ENCODE measurements at regions not wholly inside any gene's neighbourhood (a gene's known extent, or its start where the extent isn't known, plus 50 kb on each side); places are given as distances from the start of the nearest gene placed in this dataset.

- Histone ChIP-seq H3K4me2 (ENCODE audit: low read length) (no peak overlapping the region), H3K9me3 (ENCODE audit: insufficient read depth, low read depth, low read length) (no peaks in the 10 kb centered on the region), H3K79me2 (ENCODE audit: insufficient read depth, low read length) (no peaks in the 10 kb centered on the region), H3K4me3 (ENCODE audit: insufficient read depth, low read depth, low read length) (no peak overlapping the region), H3K27ac (ENCODE audit: low read depth, low read length) (no peak overlapping the region), H3K4me1 (ENCODE audit: insufficient read depth, low read length) (no peaks in the 10 kb centered on the region), H3K9ac (ENCODE audit: low read length) (no peak overlapping the region), H2AFZ (ENCODE audit: low read depth, low read length) (no peak overlapping the region), H4K20me1 (ENCODE audit: insufficient read depth, low read length) (no peaks in the 10 kb centered on the region), H3K27me3 (ENCODE audit: insufficient read depth, low read length) (no peaks in the 10 kb centered on the region), H3K36me3 (ENCODE audit: insufficient read depth, low read length) (no peaks in the 10 kb centered on the region)
- Mint-ChIP-seq H3K4me3 (ENCODE audit: unreplicated experiment) (no peak overlapping the region), H3K27me3 (ENCODE audit: low read depth, unreplicated experiment) (no peaks in the 10 kb centered on the region), H3K4me1 (ENCODE audit: low read depth, unreplicated experiment) (no peaks in the 10 kb centered on the region), H3K36me3 (ENCODE audit: low read depth, unreplicated experiment) (peaks cover 2% of the 10 kb centered on the region), H3K27ac (ENCODE audit: unreplicated experiment) (no peak overlapping the region), H3K9me3 (ENCODE audit: unreplicated experiment) (peaks cover 16% of the 10 kb centered on the region)
- FAIRE-seq (no peak), DNase-seq (ENCODE audit: low read depth) (no peak)
- TF ChIP-seq, protein P1, sequence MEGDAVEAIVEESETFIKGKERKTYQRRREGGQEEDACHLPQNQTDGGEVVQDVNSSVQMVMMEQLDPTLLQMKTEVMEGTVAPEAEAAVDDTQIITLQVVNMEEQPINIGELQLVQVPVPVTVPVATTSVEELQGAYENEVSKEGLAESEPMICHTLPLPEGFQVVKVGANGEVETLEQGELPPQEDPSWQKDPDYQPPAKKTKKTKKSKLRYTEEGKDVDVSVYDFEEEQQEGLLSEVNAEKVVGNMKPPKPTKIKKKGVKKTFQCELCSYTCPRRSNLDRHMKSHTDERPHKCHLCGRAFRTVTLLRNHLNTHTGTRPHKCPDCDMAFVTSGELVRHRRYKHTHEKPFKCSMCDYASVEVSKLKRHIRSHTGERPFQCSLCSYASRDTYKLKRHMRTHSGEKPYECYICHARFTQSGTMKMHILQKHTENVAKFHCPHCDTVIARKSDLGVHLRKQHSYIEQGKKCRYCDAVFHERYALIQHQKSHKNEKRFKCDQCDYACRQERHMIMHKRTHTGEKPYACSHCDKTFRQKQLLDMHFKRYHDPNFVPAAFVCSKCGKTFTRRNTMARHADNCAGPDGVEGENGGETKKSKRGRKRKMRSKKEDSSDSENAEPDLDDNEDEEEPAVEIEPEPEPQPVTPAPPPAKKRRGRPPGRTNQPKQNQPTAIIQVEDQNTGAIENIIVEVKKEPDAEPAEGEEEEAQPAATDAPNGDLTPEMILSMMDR (IDR thresholded peaks at IDR 0.05; ENCODE audit: insufficient read depth, low read depth, low read length): no peak
- no peak for TF ChIP-seq EZH2 (IDR thresholded peaks at IDR 0.05; ENCODE audit: insufficient read depth, low read length)
Observed at GRCh38 chr2:219820767-219821166, 193.3 kb downstream of the SLC4A3 start.

- no peaks in the 10 kb centered on the region for H3K4me1 Mint-ChIP-seq (ENCODE audit: low read depth, unreplicated experiment)
- Histone ChIP-seq H3K36me3 (ENCODE audit: insufficient read depth, low read length) (no peaks in the 10 kb centered on the region), H3K4me3 (ENCODE audit: insufficient read depth, low read depth, low read length) (no peak overlapping the region), H4K20me1 (ENCODE audit: insufficient read depth, low read length) (no peaks in the 10 kb centered on the region), H3K9ac (ENCODE audit: low read length) (no peak overlapping the region), H3K4me1 (ENCODE audit: insufficient read depth, low read length) (no peaks in the 10 kb centered on the region), H3K79me2 (ENCODE audit: insufficient read depth, low read length) (no peaks in the 10 kb centered on the region), H3K27ac (ENCODE audit: low read depth, low read length) (no peak overlapping the region), H3K4me2 (ENCODE audit: low read length) (no peak overlapping the region), H3K27me3 (ENCODE audit: insufficient read depth, low read length) (no peaks in the 10 kb centered on the region), H3K9me3 (ENCODE audit: insufficient read depth, low read depth, low read length) (no peaks in the 10 kb centered on the region), H2AFZ (ENCODE audit: low read depth, low read length) (no peak overlapping the region)
- no peak for TF ChIP-seq EZH2 (IDR thresholded peaks at IDR 0.05; ENCODE audit: insufficient read depth, low read length)
- TF ChIP-seq, protein P1 (IDR thresholded peaks at IDR 0.05; ENCODE audit: insufficient read depth, low read depth, low read length): no peak
- no peak overlapping the region for H3K27ac Mint-ChIP-seq (ENCODE audit: unreplicated experiment)
- no peak for DNase-seq (ENCODE audit: low read depth)
- no peaks in the 10 kb centered on the region for H3K27me3 Mint-ChIP-seq (ENCODE audit: low read depth, unreplicated experiment)
- no peaks in the 10 kb centered on the region for H3K36me3 Mint-ChIP-seq (ENCODE audit: low read depth, unreplicated experiment)
- no peak for FAIRE-seq
- H3K4me3 Mint-ChIP-seq (ENCODE audit: unreplicated experiment): no peak overlapping the region
- peaks cover 10% of the 10 kb centered on the region for H3K9me3 Mint-ChIP-seq (ENCODE audit: unreplicated experiment)
Observed at GRCh38 chr2:219823574-219823973, 196.1 kb downstream of the SLC4A3 start.

- Histone ChIP-seq H2AFZ (ENCODE audit: low read depth, low read length) (no peak overlapping the region), H3K4me2 (ENCODE audit: low read length) (no peak overlapping the region), H3K79me2 (ENCODE audit: insufficient read depth, low read length) (no peaks in the 10 kb centered on the region), H3K27ac (ENCODE audit: low read depth, low read length) (no peak overlapping the region), H3K27me3 (ENCODE audit: insufficient read depth, low read length) (no peaks in the 10 kb centered on the region), H3K4me3 (ENCODE audit: insufficient read depth, low read depth, low read length) (no peak overlapping the region), H3K36me3 (ENCODE audit: insufficient read depth, low read length) (no peaks in the 10 kb centered on the region), H3K4me1 (ENCODE audit: insufficient read depth, low read length) (no peaks in the 10 kb centered on the region), H3K9ac (ENCODE audit: low read length) (no peak overlapping the region), H3K9me3 (ENCODE audit: insufficient read depth, low read depth, low read length) (no peaks in the 10 kb centered on the region), H4K20me1 (ENCODE audit: insufficient read depth, low read length) (no peaks in the 10 kb centered on the region)
- Mint-ChIP-seq H3K9me3 (ENCODE audit: unreplicated experiment) (peaks cover 1% of the 10 kb centered on the region), H3K27ac (ENCODE audit: unreplicated experiment) (no peak overlapping the region), H3K36me3 (ENCODE audit: low read depth, unreplicated experiment) (no peaks in the 10 kb centered on the region), H3K4me3 (ENCODE audit: unreplicated experiment) (no peak overlapping the region), H3K27me3 (ENCODE audit: low read depth, unreplicated experiment) (peaks cover 4% of the 10 kb centered on the region), H3K4me1 (ENCODE audit: low read depth, unreplicated experiment) (no peaks in the 10 kb centered on the region)
- FAIRE-seq (no peak), DNase-seq (ENCODE audit: low read depth) (no peak)
- TF ChIP-seq, protein P1 (IDR thresholded peaks at IDR 0.05; ENCODE audit: insufficient read depth, low read depth, low read length): no peak
- no peak for TF ChIP-seq EZH2 (IDR thresholded peaks at IDR 0.05; ENCODE audit: insufficient read depth, low read length)
Observed at GRCh38 chr2:219824996-219825395, 197.6 kb downstream of the SLC4A3 start.
